ENCODE measurements at regions not wholly inside any gene's neighbourhood (a gene's known extent, or its start where the extent isn't known, plus 50 kb on each side); places are given as distances from the start of the nearest gene placed in this dataset.

- no peak for TF ChIP-seq CTCF (IDR thresholded peaks at IDR 0.05)
- TF ChIP-seq POLR2A (IDR thresholded peaks at IDR 0.05): no peak
These were observed 175.3 kb downstream of the PLPP3 start for GRCh38 chr1:56404066-56404465.

Data from lower leg skin (tissue), 3 donors.